K562 (cell line): ENCODE measurements at regions not wholly inside any gene's neighbourhood (a gene's known extent, or its start where the extent isn't known, plus 50 kb on each side); places are given as distances from the start of the nearest gene placed in this dataset.

Source experiments
- ATAC-seq: fragments of 200-7000 bp; cut with Tn5 transposase; 3 replicates; pipeline ENCODE4 v1.9.1; 2020; ENCODE audit warnings: moderate library complexity
- BruUV-seq: library from RNA; stranded (reverse); fragments of 400-500 nt; replicated peaks from 2 replicates; lab custom pipeline; 2021; lab: Mats Ljungman, UMichigan
- CTCF ChIA-PET: fragments of 300-600 bp; formaldehyde crosslinking; extraction: SDS; loops from one replicate; lab custom pipeline; 2021; ENCODE audit warnings: low intra/inter-chr PET ratio; lab: Yijun Ruan, JAX
- POLR2A ChIA-PET: fragments of 300-600, 350-650 bp; sonication (Branson Sonifier 250); formaldehyde crosslinking; extraction: SDS; loops from one replicate; lab custom pipeline; 2021; ENCODE audit warnings: antibody characterized with exemption, inconsistent platforms; lab: Yijun Ruan, JAX
- DNase-seq, 4 experiments: peaks; one replicate each; pipeline versions ENCODE4 v3.0.0 to v3.0.0-alpha.2; 2011 to 2018; ENCODE audit warnings: low spot score in 3 of 4, mixed read lengths in 3 of 4; ENCODE audit errors: extremely low read depth in 1 of 4
- FAIRE-seq: peaks from 2 replicates; lab custom pipeline; 2011; peaks lifted over from hg19 to GRCh38; lab: Jason Lieb, UNC
- H2AFZ ChIP-seq: 2 replicates; pipeline ENCODE4 v1.6.0; 2011; ENCODE audit warnings: low read depth, low read length, control low read depth, inconsistent platforms
- H3K27ac ChIP-seq: fragments of 200-600 bp; 3 replicates; pipeline ENCODE4 v1.8.0; 2011; ENCODE audit warnings: low read depth, mild to moderate bottlenecking, control low read depth, inconsistent platforms, low read length, moderate library complexity, mixed read lengths; ENCODE audit errors: extremely low read depth
- H3K27me3 ChIP-seq, 2 experiments: fragments of 300-600 bp in 1 of 2; 2 replicates in 1 of 2; 3 replicates in 1 of 2; pipeline versions ENCODE4 v1.6.0 to v1.8.0; 2011; ENCODE audit warnings: inconsistent platforms in 2 of 2, low read length in 2 of 2, mild to moderate bottlenecking in 1 of 2, mixed read lengths in 1 of 2, moderate library complexity in 1 of 2; ENCODE audit not compliant: control insufficient read depth in 2 of 2, insufficient read depth in 2 of 2
- H3K36me3 ChIP-seq: fragments of 300-600 bp; 3 replicates; pipeline ENCODE4 v1.8.0; 2011; ENCODE audit warnings: mild to moderate bottlenecking, low read length, inconsistent platforms; ENCODE audit not compliant: control insufficient read depth, insufficient read depth
- H3K4me1 ChIP-seq, 2 experiments: fragments of 200-600 bp in 1 of 2; replicated peaks in 1 of 2; 2 replicates in 1 of 2; 3 replicates in 1 of 2; pipeline versions ENCODE4 v1.5.1 to v1.8.0; 2011; ENCODE audit warnings: inconsistent platforms in 2 of 2, low read length in 2 of 2, mild to moderate bottlenecking in 1 of 2, mixed read lengths in 1 of 2, moderate library complexity in 1 of 2; ENCODE audit not compliant: control insufficient read depth in 2 of 2, insufficient read depth in 2 of 2
- H3K4me2 ChIP-seq: 2 replicates; pipeline ENCODE4 v1.6.1; 2011; ENCODE audit warnings: low read length, control low read depth, inconsistent platforms, mixed read lengths; ENCODE audit not compliant: insufficient read depth
- H3K4me3 ChIP-seq: fragments of 200-600 bp; sonication (generic), shearing (Covaris generic); 2 replicates; pipeline ENCODE4 v1.5.1; 2016; ENCODE audit warnings: control low read depth, inconsistent platforms
- H3K79me2 ChIP-seq: fragments of 200-600 bp; 3 replicates; pipeline ENCODE4 v1.8.0; 2011; ENCODE audit warnings: low read length, inconsistent platforms; ENCODE audit not compliant: control insufficient read depth, insufficient read depth
- H3K9ac ChIP-seq, 2 experiments: 2 replicates each; pipeline versions ENCODE4 v1.6.0 to v1.6.1; 2011; ENCODE audit warnings: low read depth in 2 of 2, low read length in 2 of 2, control low read depth in 1 of 2, inconsistent platforms in 1 of 2, mild to moderate bottlenecking in 1 of 2, mixed read lengths in 1 of 2; ENCODE audit not compliant: insufficient read depth in 1 of 2
- H3K9me1 ChIP-seq: one replicate; pipeline ENCODE4 v1.6.0; 2011; ENCODE audit warnings: inconsistent platforms, mild to moderate bottlenecking, low read length, moderate library complexity; ENCODE audit not compliant: control insufficient read depth, insufficient read depth
- H3K9me3 ChIP-seq: replicated peaks from 2 replicates; pipeline ENCODE4 v1.5.1; 2011; ENCODE audit warnings: low read depth, low read length, inconsistent platforms; ENCODE audit not compliant: control insufficient read depth, insufficient read depth
- H4K20me1 ChIP-seq: replicated peaks from 2 replicates; pipeline ENCODE4 v1.6.1; 2011; ENCODE audit warnings: low read length, inconsistent platforms, mixed read lengths; ENCODE audit not compliant: control insufficient read depth, insufficient read depth
- CEBPB ChIP-seq: fragments of 450-650 bp; IDR thresholded peaks from 2 replicates; pipeline ENCODE4 v1.6.1; 2016; ENCODE audit warnings: missing genetic modification characterization, missing compliant biosample characterization
- CEBPG ChIP-seq, 3 experiments: fragments of 200-800 bp in 1 of 3; sonication (Bioruptor generic) in 1 of 3; sonication (generic) in 1 of 3; formaldehyde crosslinking in 1 of 3; IDR thresholded peaks in 2 of 3; conservative IDR thresholded peaks in 1 of 3; 2 replicates each; pipeline versions ENCODE4 v1.6.1 to v1.8.0; 2016 to 2022; ENCODE audit warnings: missing compliant biosample characterization in 2 of 3, missing genetic modification characterization in 2 of 3, mild to moderate bottlenecking in 1 of 3, missing genetic modification reagents in 1 of 3
- EP400 ChIP-seq: fragments of 450-650 bp; IDR thresholded peaks from 2 replicates; pipeline ENCODE4 v1.6.1; 2017; ENCODE audit warnings: antibody characterized with exemption, mild to moderate bottlenecking, moderate library complexity
- SMAD4 ChIP-seq: fragments of 250-450 bp; sonication (Bioruptor Pico); conservative IDR thresholded peaks from 2 replicates; pipeline ENCODE4 v1.8.0; 2021; ENCODE audit warnings: inconsistent platforms, mild to moderate bottlenecking, moderate library complexity
- ZNF224 ChIP-seq: sonication (generic); formaldehyde crosslinking; IDR thresholded peaks from 2 replicates; pipeline ENCODE4 v1.8.0; 2022; ENCODE audit warnings: mild to moderate bottlenecking, missing genetic modification reagents
- WGBS: fragments of 100-300 bp; shearing (Covaris generic); methylation state at CpG from one replicate; pipeline ENCODE4 v1.1.6; 2016; ENCODE audit warnings: low coverage, mixed read lengths; ENCODE audit not compliant: insufficient coverage; ENCODE audit errors: missing lambda C conversion rate; 5-methylcytosine and 5-hydroxymethylcytosine counted together
- in situ Hi-C: fragments of 300-500 bp; cut with MboI; formaldehyde crosslinking; loops from 4 replicates; pipeline ENCODE4 v1.15.0; 2018; ENCODE audit warnings: inconsistent platforms, mixed read lengths
- intact Hi-C: fragments of 100-400 bp; cut with micrococcal nuclease; formaldehyde crosslinking; loops from 2 replicates; pipeline ENCODE4 v1.14.2; 2022
- TF ChIP-seq, protein P1 (sequence below): fragments of 250-450 bp; sonication (Bioruptor Pico); IDR thresholded peaks from 2 replicates; pipeline ENCODE4 v1.8.0; 2022; ENCODE audit warnings: inconsistent platforms, mild to moderate bottlenecking, moderate library complexity, borderline replicate concordance

DNA sequence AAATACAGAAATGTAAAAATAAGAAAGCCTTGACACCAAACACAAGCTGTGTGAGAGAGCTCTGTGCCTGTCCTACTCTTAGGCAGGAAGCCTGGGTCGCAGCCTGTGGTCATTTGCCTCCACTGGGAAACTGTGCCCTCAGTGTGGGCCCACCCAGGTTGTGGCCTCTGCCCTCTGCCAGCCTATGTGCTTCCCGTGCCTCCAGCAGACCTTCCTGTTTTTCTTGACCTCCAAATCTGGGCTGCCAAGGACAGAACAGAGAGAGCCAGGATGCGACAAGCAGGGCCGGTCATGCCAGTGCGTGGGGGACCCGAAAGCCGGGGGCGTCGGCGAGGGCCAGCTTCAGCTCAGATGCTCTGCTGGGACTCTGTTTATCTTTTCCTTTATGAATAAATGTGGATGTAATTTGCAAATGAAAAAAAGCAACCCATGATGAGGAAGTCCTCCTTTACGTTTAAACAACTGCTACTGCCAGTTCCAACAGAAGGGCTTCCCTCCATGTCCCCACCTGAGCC lies 189.2 kb upstream of the EXOC2 start:
- Histone ChIP-seq H3K9me1 (no peaks in the 10 kb centered on the region), H3K27me3 (peaks cover 15 to 27% of the 10 kb centered on the region in 2 experiments), H3K9me3 (no peaks in the 10 kb centered on the region), H3K4me1 (no peaks in the 10 kb centered on the region), H3K79me2 (no peaks in the 10 kb centered on the region), H3K4me2 (no peak overlapping the region), H3K27ac (no peak overlapping the region), H3K4me3 (no peak overlapping the region), H3K36me3 (no peaks in the 10 kb centered on the region), H2AFZ (no peak overlapping the region), H3K9ac (no peak overlapping the region), H4K20me1 (no peaks in the 10 kb centered on the region)
- no peak for FAIRE-seq
- no TSS peak for BruUV-seq
- intact Hi-C loops (no loop called here), in situ Hi-C loops (no loop called here)
- WGBS: 0% methylated on average over 11 of the region's 11 CpGs
- ChIA-PET CTCF (no interaction called here), POLR2A (interaction anchor here (0.9 kb wide), 1 partner anchor 1130 kb away, joined by 3 read pairs; no protein-coding TSS in a partner anchor)
- TF ChIP-seq ZNF224 (CRISPR knock-in tag): no peak
- no peak for ATAC-seq
- no peak for DNase-seq

DNA sequence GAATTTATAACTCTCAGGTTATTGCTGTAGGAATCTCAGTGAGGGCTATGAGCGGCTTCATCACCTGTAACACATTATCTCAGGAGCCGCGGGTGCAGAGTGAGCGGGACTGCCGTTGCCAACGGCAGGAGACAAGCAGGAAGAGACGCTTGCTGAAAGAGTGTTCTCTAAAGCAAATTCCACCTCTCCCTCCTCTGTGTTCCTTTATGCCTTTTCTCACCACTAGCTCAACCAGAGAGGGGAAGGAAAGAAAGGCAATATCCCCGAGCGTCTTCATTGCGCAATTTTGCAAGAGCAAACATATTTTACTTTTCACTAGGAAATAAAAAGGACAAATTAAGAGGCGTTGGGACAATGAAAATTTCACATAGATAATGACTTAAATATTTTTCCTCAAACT lies 185.2 kb upstream of the EXOC2 start:
- intact Hi-C loops: no loop called here
- H3K27ac ChIP-seq: no peak overlapping the region
- POLR2A ChIA-PET: interaction anchor here (0.8 kb wide), 1 partner anchor 159 kb away, joined by 3 read pairs; no protein-coding TSS in a partner anchor
- no peak for FAIRE-seq
- BruUV-seq: no TSS peak
- no peak overlapping the region for H2AFZ ChIP-seq
- no peaks in the 10 kb centered on the region for H3K4me1 ChIP-seq
- no peaks in the 10 kb centered on the region for H3K79me2 ChIP-seq
- no peaks in the 10 kb centered on the region for H3K9me1 ChIP-seq
- CTCF ChIA-PET: no interaction called here
- in situ Hi-C loops: no loop called here
- WGBS: under 1% methylated on average over 11 of the region's 11 CpGs
- no peak overlapping the region for H3K9ac ChIP-seq
- H3K36me3 ChIP-seq: no peaks in the 10 kb centered on the region
- H3K27me3 ChIP-seq: peaks cover 16 to 36% of the 10 kb centered on the region in 2 experiments
- ATAC-seq: no peak
- no peak for DNase-seq
- H3K4me2 ChIP-seq: no peak overlapping the region
- no peaks in the 10 kb centered on the region for H3K9me3 ChIP-seq
- TF ChIP-seq, protein P1, sequence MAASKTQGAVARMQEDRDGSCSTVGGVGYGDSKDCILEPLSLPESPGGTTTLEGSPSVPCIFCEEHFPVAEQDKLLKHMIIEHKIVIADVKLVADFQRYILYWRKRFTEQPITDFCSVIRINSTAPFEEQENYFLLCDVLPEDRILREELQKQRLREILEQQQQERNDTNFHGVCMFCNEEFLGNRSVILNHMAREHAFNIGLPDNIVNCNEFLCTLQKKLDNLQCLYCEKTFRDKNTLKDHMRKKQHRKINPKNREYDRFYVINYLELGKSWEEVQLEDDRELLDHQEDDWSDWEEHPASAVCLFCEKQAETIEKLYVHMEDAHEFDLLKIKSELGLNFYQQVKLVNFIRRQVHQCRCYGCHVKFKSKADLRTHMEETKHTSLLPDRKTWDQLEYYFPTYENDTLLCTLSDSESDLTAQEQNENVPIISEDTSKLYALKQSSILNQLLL (CRISPR knock-in tag): no peak
- TF ChIP-seq CEBPG (CRISPR knock-in tag; IDR thresholded peaks at IDR 0.05) (no peak), CEBPG (tag; conservative IDR thresholded peaks at IDR 0.05 in 1 of 2, IDR thresholded peaks at IDR 0.05 in 1 of 2) (peak; percentile 53 to 89; a peak in 3 of 4 replicates), EP400 (no peak), SMAD4 (no peak), CEBPB (tag) (peak; percentile 74)
- no peak overlapping the region for H3K4me3 ChIP-seq
- no peaks in the 10 kb centered on the region for H4K20me1 ChIP-seq
